GM12878 (cell line): ENCODE measurements at regions not wholly inside any gene's neighbourhood (a gene's known extent, or its start where the extent isn't known, plus 50 kb on each side); places are given as distances from the start of the nearest gene placed in this dataset.

Source experiments
- ATAC-seq: fragments of 200-7000 bp; cut with Tn5 transposase; 3 replicates; pipeline ENCODE4 v1.9.1; 2020; ENCODE audit warnings: mild to moderate bottlenecking, moderate library complexity
- BruUV-seq: library from RNA; stranded (reverse); fragments of 400-500 nt; replicated peaks from 2 replicates; lab custom pipeline; 2021; lab: Mats Ljungman, UMichigan
- CTCF ChIA-PET: fragments of 300-600 bp; sonication (Branson Sonifier 250); formaldehyde crosslinking; extraction: SDS; loops from one replicate; lab custom pipeline; 2021; ENCODE audit warnings: inconsistent platforms; lab: Yijun Ruan, JAX
- POLR2A ChIA-PET: fragments of 350-600 bp; formaldehyde crosslinking; extraction: SDS; loops from one replicate; lab custom pipeline; 2021; ENCODE audit warnings: inconsistent platforms; lab: Charles Lee
- RAD21 ChIA-PET: fragments of 300-600 bp; sonication (Branson Sonifier 250); formaldehyde crosslinking; loops from one replicate; lab custom pipeline; 2023; ENCODE audit warnings: antibody characterized with exemption; ENCODE audit not compliant: unreplicated experiment; lab: Charles Lee
- SMC1A ChIA-PET: fragments of 300-600 bp; sonication (Branson Sonifier 250); formaldehyde crosslinking; loops from one replicate; lab custom pipeline; 2023; ENCODE audit not compliant: unreplicated experiment, uncharacterized antibody; lab: Charles Lee
- DNase-seq: peaks from one replicate; pipeline ENCODE4 v3.0.0-alpha.2; 2011; ENCODE audit warnings: low read depth, low spot score
- FAIRE-seq: peaks from 3 replicates; lab custom pipeline; 2011; peaks lifted over from hg19 to GRCh38; lab: Jason Lieb, UNC
- H2AFZ ChIP-seq: 2 replicates; pipeline ENCODE4 v1.6.0; 2011; ENCODE audit warnings: low read depth, low read length, control low read depth; ENCODE audit not compliant: control insufficient read depth
- H3K27ac ChIP-seq: 2 replicates; pipeline ENCODE4 v1.5.1; 2011; ENCODE audit warnings: control low read depth; ENCODE audit not compliant: control insufficient read depth, insufficient read depth
- H3K27me3 ChIP-seq, 2 experiments: replicated peaks in 1 of 2; 2 replicates each; pipeline versions ENCODE4 v1.6.0 to v1.6.1; 2011; ENCODE audit warnings: low read length in 1 of 2; ENCODE audit not compliant: control insufficient read depth in 2 of 2, insufficient read depth in 2 of 2
- H3K36me3 ChIP-seq, 2 experiments: 2 replicates each; pipeline ENCODE4 v1.5.1; 2011; ENCODE audit warnings: low read length in 1 of 2; ENCODE audit not compliant: control insufficient read depth in 2 of 2, insufficient read depth in 2 of 2
- H3K4me1 ChIP-seq: 2 replicates; pipeline ENCODE4 v1.6.1; 2011; ENCODE audit warnings: mild to moderate bottlenecking, low read length, moderate library complexity, mixed read lengths; ENCODE audit not compliant: control insufficient read depth, insufficient read depth
- H3K4me2 ChIP-seq: 2 replicates; pipeline ENCODE4 v1.6.0; 2011; ENCODE audit warnings: control low read depth; ENCODE audit not compliant: control insufficient read depth, insufficient read depth
- H3K4me3 ChIP-seq: fragments of 200-600 bp; sonication (generic); 2 replicates; pipeline ENCODE4 v1.5.1; 2016
- H3K79me2 ChIP-seq: 2 replicates; pipeline ENCODE4 v1.6.0; 2011; ENCODE audit warnings: low read length; ENCODE audit not compliant: control insufficient read depth, insufficient read depth
- H3K9ac ChIP-seq: 2 replicates; pipeline ENCODE4 v1.8.0; 2011; ENCODE audit warnings: low read length, control low read depth, mixed read lengths; ENCODE audit not compliant: control insufficient read depth, insufficient read depth
- H3K9me3 ChIP-seq: replicated peaks from 3 replicates; pipeline ENCODE4 v1.5.1; 2011; ENCODE audit warnings: mild to moderate bottlenecking, low read length; ENCODE audit not compliant: control insufficient read depth, insufficient read depth
- H4K20me1 ChIP-seq: 2 replicates; pipeline ENCODE4 v1.6.0; 2011; ENCODE audit not compliant: control insufficient read depth, insufficient read depth
- BACH1 ChIP-seq: fragments of 450-650 bp; IDR thresholded peaks from 2 replicates; pipeline ENCODE4 v1.6.1; 2017; ENCODE audit warnings: mild to moderate bottlenecking, borderline replicate concordance
- BCLAF1 ChIP-seq: fragments of 450-650 bp; IDR thresholded peaks from 2 replicates; pipeline ENCODE4 v1.6.1; 2017; ENCODE audit warnings: antibody characterized with exemption, mild to moderate bottlenecking, moderate library complexity
- BMI1 ChIP-seq: fragments of 450-650 bp; IDR thresholded peaks from 2 replicates; pipeline ENCODE4 v1.6.1; 2016; ENCODE audit warnings: mild to moderate bottlenecking, moderate library complexity, borderline replicate concordance
- E2F4 ChIP-seq: IDR thresholded peaks from 2 replicates; pipeline ENCODE4 v1.6.1; 2012; ENCODE audit warnings: low read depth, low read length, improper control_type of control experiment
- E2F8 ChIP-seq: fragments of 450-650 bp; IDR thresholded peaks from 2 replicates; pipeline ENCODE4 v1.6.1; 2018; ENCODE audit warnings: mild to moderate bottlenecking, low read depth, moderate library complexity; ENCODE audit not compliant: partially characterized antibody
- HCFC1 ChIP-seq: fragments of 150-350 bp; IDR thresholded peaks from 2 replicates; pipeline ENCODE4 v1.6.1; 2014; ENCODE audit warnings: low read length
- IKZF2 ChIP-seq, 2 experiments: fragments of 450-650 bp; IDR thresholded peaks; 2 replicates each; pipeline ENCODE4 v1.6.1; 2017; ENCODE audit warnings: mild to moderate bottlenecking in 2 of 2, moderate library complexity in 2 of 2
- KDM1A ChIP-seq: fragments of 200-600 bp; sonication (generic); IDR thresholded peaks from 2 replicates; pipeline ENCODE4 v1.6.1; 2016; ENCODE audit warnings: borderline replicate concordance
- KLF5 ChIP-seq: fragments of 450-650 bp; IDR thresholded peaks from 2 replicates; pipeline ENCODE4 v1.6.1; 2014; ENCODE audit warnings: mild to moderate bottlenecking; ENCODE audit not compliant: partially characterized antibody
- LARP7 ChIP-seq: fragments of 450-650 bp; IDR thresholded peaks from 2 replicates; pipeline ENCODE4 v1.6.1; 2017; ENCODE audit warnings: mild to moderate bottlenecking
- NR2C1 ChIP-seq: fragments of 450-650 bp; IDR thresholded peaks from 2 replicates; pipeline ENCODE4 v1.6.1; 2017; ENCODE audit warnings: antibody characterized with exemption, mild to moderate bottlenecking, moderate library complexity
- POLR2AphosphoS5 ChIP-seq: IDR thresholded peaks from 2 replicates; pipeline ENCODE4 v1.6.1; 2011; ENCODE audit warnings: mild to moderate bottlenecking, low read length, inconsistent platforms
- RFX5 ChIP-seq: IDR thresholded peaks from 2 replicates; pipeline ENCODE4 v1.6.1; 2011; ENCODE audit warnings: low read depth, low read length, improper control_type of control experiment
- SMAD1 ChIP-seq: fragments of 450-650 bp; IDR thresholded peaks from 2 replicates; pipeline ENCODE4 v1.6.1; 2018; ENCODE audit warnings: mild to moderate bottlenecking, low read depth; ENCODE audit not compliant: partially characterized antibody
- WGBS: methylation state at CpG from one replicate; pipeline ENCODE4 v1.1.6; 2016; ENCODE audit warnings: low lambda C conversion rate; ENCODE audit not compliant: insufficient replicate concordance, insufficient coverage; ENCODE audit errors: missing lambda C conversion rate; 5-methylcytosine and 5-hydroxymethylcytosine counted together
- in situ Hi-C: fragments of 300-500 bp; cut with MboI; formaldehyde crosslinking; loops from 9 replicates; pipeline ENCODE4 v1.14.3; 2018; ENCODE audit warnings: mixed read lengths
- intact Hi-C: fragments of 100-400 bp; cut with micrococcal nuclease; formaldehyde crosslinking; loops from one replicate; pipeline ENCODE4 v1.14.2; 2022; ENCODE audit not compliant: unreplicated experiment

- H3K4me1 ChIP-seq, result no peaks in the 10 kb centered on the region
- H3K27me3 ChIP-seq, result no peaks in the 10 kb centered on the region
- POLR2A ChIA-PET, result no interaction called here
- H4K20me1 ChIP-seq, result no peaks in the 10 kb centered on the region
- no TSS peak for BruUV-seq
- intact Hi-C loops, result no loop called here
- TF ChIP-seq E2F8 (no peak), LARP7 (no peak), BMI1 (no peak), HCFC1 (no peak), NR2C1 (no peak), RFX5 (no peak)
- TF ChIP-seq, all 136 proteins: peak for 0
- ChIA-PET CTCF (no interaction called here), SMC1A (no interaction called here), RAD21 (no interaction called here)
- Histone ChIP-seq H3K9ac (no peak overlapping the region), H3K27ac (no peak overlapping the region), H3K79me2 (no peaks in the 10 kb centered on the region), H3K36me3 (no peaks in the 10 kb centered on the region), H2AFZ (no peak overlapping the region), H3K4me3 (no peak overlapping the region), H3K9me3 (no peaks in the 10 kb centered on the region), H3K4me2 (no peak overlapping the region)
- in situ Hi-C loops, result no loop called here
- FAIRE-seq (no peak), ATAC-seq (no peak), DNase-seq (no peak)
Observed at GRCh38 chr12:61397668-61398067, 862.5 kb upstream of the USP15 start.

- H3K27ac ChIP-seq, result no peak overlapping the region
- ChIA-PET RAD21 (no interaction called here), POLR2A (no interaction called here), SMC1A (no interaction called here), CTCF (no interaction called here)
- DNase-seq, result no peak
- intact Hi-C loops (no loop called here), in situ Hi-C loops (no loop called here)
- 27% methylated on average over 2 of the region's 2 CpGs for WGBS
- H4K20me1 ChIP-seq, result no peaks in the 10 kb centered on the region
- H3K9me3 ChIP-seq, result no peaks in the 10 kb centered on the region
- no TSS peak for BruUV-seq
- no peaks in the 10 kb centered on the region for H3K36me3 ChIP-seq
- no peak overlapping the region for H3K4me2 ChIP-seq
- no peaks in the 10 kb centered on the region for H3K4me1 ChIP-seq
- H3K79me2 ChIP-seq, result no peaks in the 10 kb centered on the region
- H3K4me3 ChIP-seq, result no peak overlapping the region
- no peak overlapping the region for H2AFZ ChIP-seq
- H3K27me3 ChIP-seq, result no peaks in the 10 kb centered on the region
- no peak overlapping the region for H3K9ac ChIP-seq
- no peak for FAIRE-seq
- ATAC-seq, result no peak
- TF ChIP-seq KDM1A, result no peak
- no peak for TF ChIP-seq E2F4
- TF ChIP-seq IKZF2 (IDR thresholded peaks at IDR 0.05), result no peak
- TF ChIP-seq POLR2AphosphoS5, result no peak
- TF ChIP-seq BCLAF1, result no peak
- no peak for TF ChIP-seq KLF5
- no peak for TF ChIP-seq NR2C1
- TF ChIP-seq SMAD1, result no peak
- no peak for TF ChIP-seq BACH1
Observed at GRCh38 chr12:61412201-61412600, 848.0 kb upstream of the USP15 start.
